ENCODE measurements at regions not wholly inside any gene's neighbourhood (a gene's known extent, or its start where the extent isn't known, plus 50 kb on each side); places are given as distances from the start of the nearest gene placed in this dataset.

GRCh38 chr13:62850331-62850730, 1434.7 kb upstream of the PCDH20 start:
- Mint-ChIP-seq H3K36me3 (ENCODE audit: insufficient read depth) (no peaks in the 10 kb centered on the region), H3K4me1 (ENCODE audit: low read depth in 2 of 2) (no peaks in the 10 kb centered on the region), H3K9me3 (peaks cover 0 to 6% of the 10 kb centered on the region in 2 donors), H3K27ac (no peak overlapping the region), H3K4me3 (no peak overlapping the region), H3K27me3 (no peaks in the 10 kb centered on the region)
- DNase-seq: no peak
- no peak for ATAC-seq (replicated peaks)

- Mint-ChIP-seq H3K4me1 (ENCODE audit: low read depth in 2 of 2) (no peaks in the 10 kb centered on the region), H3K36me3 (ENCODE audit: insufficient read depth) (no peaks in the 10 kb centered on the region), H3K27me3 (no peaks in the 10 kb centered on the region), H3K4me3 (no peak overlapping the region), H3K9me3 (peaks cover 5 to 6% of the 10 kb centered on the region in 2 donors), H3K27ac (no peak overlapping the region)
- DNase-seq (no peak), ATAC-seq (replicated peaks) (no peak)
Measured at GRCh38 chr13:62847520-62847919, 1431.9 kb upstream of the PCDH20 start.

- Mint-ChIP-seq H3K4me3 (no peak overlapping the region), H3K27ac (no peak overlapping the region), H3K27me3 (no peaks in the 10 kb centered on the region), H3K4me1 (ENCODE audit: low read depth in 2 of 2) (no peaks in the 10 kb centered on the region), H3K36me3 (ENCODE audit: insufficient read depth) (no peaks in the 10 kb centered on the region), H3K9me3 (peaks cover 6 to 8% of the 10 kb centered on the region in 2 donors)
- ATAC-seq (replicated peaks) (no peak), DNase-seq (no peak)
Measured at GRCh38 chr13:62846302-62846701, 1430.7 kb upstream of the PCDH20 start.

- no peaks in the 10 kb centered on the region for H3K27me3 Mint-ChIP-seq
- no peak overlapping the region for H3K27ac Mint-ChIP-seq
- no peaks in the 10 kb centered on the region for H3K4me1 Mint-ChIP-seq (ENCODE audit: low read depth in 2 of 2)
- ATAC-seq (replicated peaks) (no peak), DNase-seq (no peak)
- H3K9me3 Mint-ChIP-seq: peaks cover 5 to 6% of the 10 kb centered on the region in 2 donors
- H3K4me3 Mint-ChIP-seq: no peak overlapping the region
- H3K36me3 Mint-ChIP-seq (ENCODE audit: insufficient read depth): no peaks in the 10 kb centered on the region
Measured at GRCh38 chr13:62839338-62839737, 1423.7 kb upstream of the PCDH20 start.

- no peak for ATAC-seq (replicated peaks)
- peaks cover 5 to 6% of the 10 kb centered on the region in 2 donors for H3K9me3 Mint-ChIP-seq
- H3K27ac Mint-ChIP-seq: no peak overlapping the region
- H3K27me3 Mint-ChIP-seq: no peaks in the 10 kb centered on the region
- no peaks in the 10 kb centered on the region for H3K4me1 Mint-ChIP-seq (ENCODE audit: low read depth in 2 of 2)
- H3K4me3 Mint-ChIP-seq: no peak overlapping the region
- no peaks in the 10 kb centered on the region for H3K36me3 Mint-ChIP-seq (ENCODE audit: insufficient read depth)
- no peak for DNase-seq
Measured at GRCh38 chr13:62838929-62839328, 1423.3 kb upstream of the PCDH20 start.

- Mint-ChIP-seq H3K36me3 (ENCODE audit: insufficient read depth) (no peaks in the 10 kb centered on the region), H3K4me3 (no peak overlapping the region), H3K4me1 (ENCODE audit: low read depth in 2 of 2) (no peaks in the 10 kb centered on the region), H3K27me3 (no peaks in the 10 kb centered on the region), H3K27ac (no peak overlapping the region), H3K9me3 (peaks cover 0 to 4% of the 10 kb centered on the region in 2 donors)
- ATAC-seq (replicated peaks) (no peak), DNase-seq (no peak)
Measured at GRCh38 chr13:62837895-62838294, 1422.2 kb upstream of the PCDH20 start.

GRCh38 chr13:62829486-62829885, 1413.8 kb upstream of the PCDH20 start:
- ATAC-seq (replicated peaks): no peak

GRCh38 chr13:62799931-62800436, 1384.3 kb upstream of the PCDH20 start:
- DNase-seq (no peak), ATAC-seq (replicated peaks) (no peak)
- Mint-ChIP-seq H3K36me3 (ENCODE audit: insufficient read depth) (no peaks in the 10 kb centered on the region), H3K27me3 (no peaks in the 10 kb centered on the region), H3K27ac (no peak overlapping the region), H3K4me1 (ENCODE audit: low read depth in 2 of 2) (no peaks in the 10 kb centered on the region), H3K9me3 (peaks cover 4 to 8% of the 10 kb centered on the region in 2 donors), H3K4me3 (no peak overlapping the region)

More at GRCh38 chr13:62829486-62829885, 1413.8 kb upstream of the PCDH20 start:
- Mint-ChIP-seq H3K27ac (no peak overlapping the region), H3K4me1 (ENCODE audit: low read depth in 2 of 2) (no peaks in the 10 kb centered on the region), H3K36me3 (ENCODE audit: insufficient read depth) (no peaks in the 10 kb centered on the region), H3K4me3 (no peak overlapping the region), H3K9me3 (peaks cover 11 to 17% of the 10 kb centered on the region in 2 donors), H3K27me3 (no peaks in the 10 kb centered on the region)
- DNase-seq: no peak

GRCh38 chr13:62799038-62799535, 1383.4 kb upstream of the PCDH20 start:
- peaks cover 4 to 8% of the 10 kb centered on the region in 2 donors for H3K9me3 Mint-ChIP-seq

GRCh38 chr13:62793850-62794249, 1378.2 kb upstream of the PCDH20 start:
- ATAC-seq (replicated peaks): no peak
- Mint-ChIP-seq H3K4me3 (no peak overlapping the region), H3K9me3 (peaks cover 6 to 8% of the 10 kb centered on the region in 2 donors), H3K27me3 (no peaks in the 10 kb centered on the region), H3K36me3 (ENCODE audit: insufficient read depth) (no peaks in the 10 kb centered on the region), H3K27ac (no peak overlapping the region), H3K4me1 (ENCODE audit: low read depth in 2 of 2) (no peaks in the 10 kb centered on the region)
- no peak for DNase-seq

More at GRCh38 chr13:62799038-62799535, 1383.4 kb upstream of the PCDH20 start:
- DNase-seq: no peak
- Mint-ChIP-seq H3K36me3 (ENCODE audit: insufficient read depth) (no peaks in the 10 kb centered on the region), H3K4me3 (no peak overlapping the region), H3K27me3 (no peaks in the 10 kb centered on the region), H3K4me1 (ENCODE audit: low read depth in 2 of 2) (no peaks in the 10 kb centered on the region), H3K27ac (no peak overlapping the region)
- ATAC-seq (replicated peaks): no peak

GRCh38 chr13:62781866-62782265, 1366.2 kb upstream of the PCDH20 start:
- H3K36me3 Mint-ChIP-seq (ENCODE audit: insufficient read depth): no peaks in the 10 kb centered on the region
- no peak overlapping the region for H3K27ac Mint-ChIP-seq
- ATAC-seq (replicated peaks): no peak
- H3K4me3 Mint-ChIP-seq: no peak overlapping the region
- H3K9me3 Mint-ChIP-seq: peaks cover 6 to 10% of the 10 kb centered on the region in 2 donors
- H3K27me3 Mint-ChIP-seq: no peaks in the 10 kb centered on the region
- no peaks in the 10 kb centered on the region for H3K4me1 Mint-ChIP-seq (ENCODE audit: low read depth in 2 of 2)
- no peak for DNase-seq

GRCh38 chr13:62779161-62779560, 1363.5 kb upstream of the PCDH20 start:
- no peaks in the 10 kb centered on the region for H3K4me1 Mint-ChIP-seq (ENCODE audit: low read depth in 2 of 2)
- DNase-seq (no peak), ATAC-seq (replicated peaks) (no peak)
- peaks cover 6 to 10% of the 10 kb centered on the region in 2 donors for H3K9me3 Mint-ChIP-seq
- no peaks in the 10 kb centered on the region for H3K36me3 Mint-ChIP-seq (ENCODE audit: insufficient read depth)
- H3K27ac Mint-ChIP-seq: no peak overlapping the region
- H3K27me3 Mint-ChIP-seq: no peaks in the 10 kb centered on the region
- no peak overlapping the region for H3K4me3 Mint-ChIP-seq

GRCh38 chr13:62767473-62767872, 1351.8 kb upstream of the PCDH20 start:
- H3K4me3 Mint-ChIP-seq: no peak overlapping the region
- H3K4me1 Mint-ChIP-seq (ENCODE audit: low read depth in 2 of 2): no peaks in the 10 kb centered on the region
- peaks cover 2 to 8% of the 10 kb centered on the region in 2 donors for H3K9me3 Mint-ChIP-seq
- no peaks in the 10 kb centered on the region for H3K27me3 Mint-ChIP-seq
- DNase-seq: no peak
- ATAC-seq (replicated peaks): no peak
- H3K27ac Mint-ChIP-seq: no peak overlapping the region
- no peaks in the 10 kb centered on the region for H3K36me3 Mint-ChIP-seq (ENCODE audit: insufficient read depth)

- DNase-seq (no peak), ATAC-seq (replicated peaks) (no peak)
- peaks cover 4 to 8% of the 10 kb centered on the region in 2 donors for H3K9me3 Mint-ChIP-seq
- H3K4me1 Mint-ChIP-seq (ENCODE audit: low read depth in 2 of 2): no peaks in the 10 kb centered on the region
- H3K27me3 Mint-ChIP-seq: no peaks in the 10 kb centered on the region
- no peak overlapping the region for H3K4me3 Mint-ChIP-seq
- no peak overlapping the region for H3K27ac Mint-ChIP-seq
- no peaks in the 10 kb centered on the region for H3K36me3 Mint-ChIP-seq (ENCODE audit: insufficient read depth)
Measured at GRCh38 chr13:62760724-62761123, 1345.1 kb upstream of the PCDH20 start.
